Cardiac muscle cell (in vitro differentiated cells and primary cell): ENCODE measurements at regions not wholly inside any gene's neighbourhood (a gene's known extent, or its start where the extent isn't known, plus 50 kb on each side); places are given as distances from the start of the nearest gene placed in this dataset.

ENCODE experiments used
- DNase-seq, 2 donors: peaks; one replicate each; pipeline versions ENCODE4 v3.0.0 to v3.0.0-alpha.2; 2010 to 2017; ENCODE audit warnings: low read depth in 1 of 2, low spot score in 1 of 2
- H3K27ac ChIP-seq: fragments of 200-600 bp; sonication (generic); 2 replicates; pipeline ENCODE4 v1.5.1; 2016
- H3K27me3 ChIP-seq: fragments of 200-600 bp; sonication (generic); 2 replicates; pipeline ENCODE4 v1.6.0; 2016; ENCODE audit warnings: control low read depth
- H3K36me3 ChIP-seq: fragments of 200-600 bp; sonication (generic); 2 replicates; pipeline ENCODE4 v1.5.1; 2016; ENCODE audit warnings: control low read depth
- H3K4me1 ChIP-seq: fragments of 200-600 bp; sonication (generic); 2 replicates; pipeline ENCODE4 v1.8.1; 2017; ENCODE audit warnings: low read depth, mild to moderate bottlenecking, mixed run types
- H3K4me3 ChIP-seq: fragments of 200-600 bp; sonication (generic); 2 replicates; pipeline ENCODE4 v1.5.1; 2016; ENCODE audit warnings: mild to moderate bottlenecking
- H3K9me3 ChIP-seq: fragments of 200-600 bp; sonication (generic); 2 replicates; pipeline ENCODE4 v1.5.1; 2017; ENCODE audit warnings: low read depth, mild to moderate bottlenecking, control low read depth
- TF ChIP-seq, protein P1 (sequence below): IDR thresholded peaks from 2 replicates; pipeline ENCODE4 v1.5.1; 2012; ENCODE audit warnings: low read depth, mild to moderate bottlenecking, low read length

DNA sequence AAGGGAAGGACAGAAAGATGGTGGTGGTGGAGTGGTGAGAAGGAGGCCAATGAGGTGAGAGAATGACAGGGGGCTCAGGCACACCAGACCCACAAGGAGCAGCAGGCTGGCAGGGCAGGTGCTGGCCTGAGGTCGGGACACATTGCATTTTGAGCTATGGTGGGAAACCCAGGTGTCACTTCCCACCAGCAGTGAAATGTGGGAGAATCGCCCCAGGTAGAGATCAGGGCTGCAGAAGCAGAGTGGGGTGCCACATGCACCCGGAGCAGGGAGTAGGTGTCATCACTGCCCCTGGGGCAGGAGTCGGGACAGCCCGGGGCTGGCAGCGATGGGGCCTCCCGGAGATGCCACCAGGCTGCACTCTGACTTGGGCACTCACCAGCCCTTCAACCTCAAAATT is 315.8 kb downstream of the BCL11B start:
- Histone ChIP-seq H3K4me1 (no peaks in the 10 kb centered on the region), H3K4me3 (no peak overlapping the region), H3K27me3 (no peaks in the 10 kb centered on the region), H3K36me3 (no peaks in the 10 kb centered on the region), H3K27ac (no peak overlapping the region), H3K9me3 (no peaks in the 10 kb centered on the region)
- TF ChIP-seq, protein P1, sequence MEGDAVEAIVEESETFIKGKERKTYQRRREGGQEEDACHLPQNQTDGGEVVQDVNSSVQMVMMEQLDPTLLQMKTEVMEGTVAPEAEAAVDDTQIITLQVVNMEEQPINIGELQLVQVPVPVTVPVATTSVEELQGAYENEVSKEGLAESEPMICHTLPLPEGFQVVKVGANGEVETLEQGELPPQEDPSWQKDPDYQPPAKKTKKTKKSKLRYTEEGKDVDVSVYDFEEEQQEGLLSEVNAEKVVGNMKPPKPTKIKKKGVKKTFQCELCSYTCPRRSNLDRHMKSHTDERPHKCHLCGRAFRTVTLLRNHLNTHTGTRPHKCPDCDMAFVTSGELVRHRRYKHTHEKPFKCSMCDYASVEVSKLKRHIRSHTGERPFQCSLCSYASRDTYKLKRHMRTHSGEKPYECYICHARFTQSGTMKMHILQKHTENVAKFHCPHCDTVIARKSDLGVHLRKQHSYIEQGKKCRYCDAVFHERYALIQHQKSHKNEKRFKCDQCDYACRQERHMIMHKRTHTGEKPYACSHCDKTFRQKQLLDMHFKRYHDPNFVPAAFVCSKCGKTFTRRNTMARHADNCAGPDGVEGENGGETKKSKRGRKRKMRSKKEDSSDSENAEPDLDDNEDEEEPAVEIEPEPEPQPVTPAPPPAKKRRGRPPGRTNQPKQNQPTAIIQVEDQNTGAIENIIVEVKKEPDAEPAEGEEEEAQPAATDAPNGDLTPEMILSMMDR = no peak
- DNase-seq = no peak

DNA sequence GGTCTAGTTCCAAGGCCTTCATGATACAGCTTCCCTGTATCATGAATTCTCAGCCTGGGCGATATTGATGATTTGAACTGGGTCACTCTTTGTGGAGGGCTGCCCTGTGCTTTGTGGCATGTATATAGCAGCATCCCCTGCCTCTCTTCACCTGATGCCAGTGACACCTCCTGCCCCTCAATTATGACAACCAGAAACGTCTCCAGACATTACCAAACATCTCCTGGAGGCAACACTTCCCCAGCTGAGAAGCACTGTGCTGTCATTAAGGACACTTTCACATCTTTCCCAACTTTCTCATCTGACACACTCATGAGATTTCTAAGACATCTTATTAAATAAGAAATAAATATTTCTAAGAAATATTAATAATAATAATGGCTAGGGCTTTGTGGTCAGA is 315.3 kb downstream of the BCL11B start:
- Histone ChIP-seq H3K27ac (no peak overlapping the region), H3K4me3 (no peak overlapping the region), H3K9me3 (no peaks in the 10 kb centered on the region), H3K4me1 (no peaks in the 10 kb centered on the region), H3K36me3 (no peaks in the 10 kb centered on the region), H3K27me3 (no peaks in the 10 kb centered on the region)
- TF ChIP-seq, protein P1 = no peak
- no peak for DNase-seq

GRCh38 chr14:98957211-98958047 is 314.6 kb downstream of the BCL11B start:
- Histone ChIP-seq H3K4me3 (no peak overlapping the region), H3K36me3 (no peaks in the 10 kb centered on the region), H3K27me3 (no peaks in the 10 kb centered on the region), H3K4me1 (no peaks in the 10 kb centered on the region), H3K27ac (no peak overlapping the region), H3K9me3 (no peaks in the 10 kb centered on the region)
- TF ChIP-seq, protein P1 = no peak
- DNase-seq = peak in 1 of 2 donors; percentile 94

- no peaks in the 10 kb centered on the region for H3K9me3 ChIP-seq
- H3K4me1 ChIP-seq = no peaks in the 10 kb centered on the region
- H3K36me3 ChIP-seq = no peaks in the 10 kb centered on the region
- no peaks in the 10 kb centered on the region for H3K27me3 ChIP-seq
- no peak overlapping the region for H3K27ac ChIP-seq
- DNase-seq = no peak
- TF ChIP-seq, protein P1 = no peak
- H3K4me3 ChIP-seq = no peak overlapping the region
Measured at GRCh38 chr14:98958048-98958631, 313.9 kb downstream of the BCL11B start.

- no peaks in the 10 kb centered on the region for H3K4me1 ChIP-seq
- no peaks in the 10 kb centered on the region for H3K27me3 ChIP-seq
- no peaks in the 10 kb centered on the region for H3K9me3 ChIP-seq
- DNase-seq = no peak
- H3K27ac ChIP-seq = no peak overlapping the region
- H3K36me3 ChIP-seq = no peaks in the 10 kb centered on the region
- TF ChIP-seq, protein P1 = no peak
- no peak overlapping the region for H3K4me3 ChIP-seq
Measured at GRCh38 chr14:98958632-98959031, 313.4 kb downstream of the BCL11B start.
